Medulla oblongata (tissue), 1 donor: ENCODE measurements at regions not wholly inside any gene's neighbourhood (a gene's known extent, or its start where the extent isn't known, plus 50 kb on each side); places are given as distances from the start of the nearest gene placed in this dataset.
A peak's percentile ranks its signal among the peaks of the same experiment; 100 is the strongest.

Experiments used
- DNase-seq: peaks from one replicate; pipeline ENCODE4 v3.0.0-alpha.2; 2015; ENCODE audit errors: extremely low spot score

DNA sequence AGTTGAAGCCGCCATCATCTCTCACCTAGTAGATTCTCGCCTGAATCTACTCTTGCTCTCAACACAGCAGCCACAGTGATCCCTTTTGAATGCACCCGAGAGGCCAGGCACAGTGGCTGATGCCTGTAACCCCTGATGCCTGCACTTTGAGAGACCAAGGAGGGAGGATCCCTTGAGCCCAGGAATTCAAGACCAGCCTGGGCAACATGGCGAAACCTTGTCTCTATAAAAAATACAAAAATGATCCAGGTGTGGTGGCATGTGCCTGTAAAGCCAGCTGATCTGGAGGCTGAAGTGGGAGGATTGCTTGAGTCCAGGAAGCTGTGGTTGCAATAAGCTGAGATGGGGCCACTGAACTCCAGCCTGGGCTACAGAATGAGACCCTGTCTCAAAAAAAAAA lies 60.3 kb upstream of the EML4 start:
- no peak for DNase-seq

DNA sequence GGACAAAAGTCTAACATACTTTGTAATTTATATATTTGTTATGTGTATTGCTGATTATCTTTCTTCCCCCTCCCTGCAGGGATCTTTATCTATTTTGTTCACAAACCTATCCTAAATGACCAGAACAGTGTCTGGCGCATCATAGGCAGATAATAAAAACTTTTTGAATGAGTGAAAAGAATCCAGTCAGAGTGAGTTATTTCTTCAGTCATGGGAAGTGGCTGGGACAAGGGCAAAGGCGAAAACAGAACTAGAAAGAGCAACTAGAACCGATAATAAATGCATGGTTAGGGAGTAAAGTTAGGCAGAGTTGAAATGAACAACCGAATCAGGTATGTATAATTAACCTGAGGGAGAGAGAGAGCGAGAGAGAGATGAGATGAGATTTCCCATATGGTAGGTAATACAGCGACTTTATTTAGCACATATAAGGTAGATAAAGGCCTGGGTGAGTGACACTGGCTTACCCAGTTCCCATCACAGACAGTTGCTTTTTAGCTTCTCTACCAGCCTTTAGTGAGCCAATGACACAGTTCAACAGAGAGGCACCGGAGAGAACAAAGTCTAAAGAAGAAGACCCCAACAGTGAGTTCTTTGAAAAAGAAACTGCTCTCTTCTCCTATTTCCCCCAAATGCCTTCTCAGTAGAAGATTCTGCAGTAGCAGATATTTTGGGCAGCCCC lies 59.1 kb upstream of the EML4 start:
- DNase-seq: no peak

DNA sequence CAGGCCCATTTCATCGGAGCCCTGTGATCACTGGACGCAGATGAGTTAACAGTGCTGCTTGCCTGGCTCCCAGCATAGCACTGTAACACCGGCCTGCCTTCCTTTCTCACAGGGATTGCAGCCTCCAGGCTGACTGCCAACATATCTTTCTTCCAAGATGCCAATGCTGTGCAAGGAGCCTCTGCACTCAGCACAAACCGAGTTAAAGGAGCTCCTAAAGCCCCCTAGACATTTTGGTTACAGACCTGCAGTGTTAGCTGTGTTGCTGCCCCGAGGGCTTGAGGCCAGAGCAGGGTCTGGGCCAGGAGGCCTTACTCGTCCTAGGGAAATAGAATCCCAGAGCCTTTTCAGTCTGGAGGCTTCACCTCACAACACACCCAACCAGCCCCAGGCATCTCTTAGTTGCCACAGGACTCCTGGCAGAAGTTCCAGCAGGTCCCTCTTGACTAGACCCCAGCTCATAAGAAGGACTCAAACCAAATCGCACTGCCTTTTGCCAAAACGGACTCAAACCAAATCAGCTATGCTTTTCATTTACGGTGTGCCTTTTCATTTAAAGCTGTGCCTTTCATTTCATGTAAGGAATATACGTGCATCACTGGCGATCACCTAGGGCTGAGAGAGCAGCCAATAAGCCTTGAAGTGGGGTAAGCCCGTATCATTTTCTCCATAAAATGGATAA lies 58.4 kb upstream of the EML4 start:
- no peak for DNase-seq

DNA sequence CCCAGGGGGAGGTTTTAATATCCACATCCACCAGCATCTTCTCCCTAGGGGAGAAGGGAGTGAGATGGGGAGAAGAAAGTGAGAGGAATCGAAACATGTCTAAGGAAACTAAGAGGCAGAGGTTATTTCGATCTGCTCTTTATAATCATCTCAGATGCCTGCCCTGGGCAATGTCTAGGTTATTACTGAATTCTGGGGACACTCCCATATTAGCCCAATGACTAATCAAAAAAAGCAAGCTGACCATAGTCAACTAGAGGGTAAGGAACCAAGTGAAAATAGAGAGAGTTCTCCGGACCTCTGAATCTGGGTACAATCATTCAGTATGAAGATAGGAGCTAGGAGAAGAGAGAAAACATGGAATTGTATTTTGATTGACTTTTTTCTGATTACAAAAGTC lies 56.7 kb upstream of the EML4 start:
- no peak for DNase-seq

DNA sequence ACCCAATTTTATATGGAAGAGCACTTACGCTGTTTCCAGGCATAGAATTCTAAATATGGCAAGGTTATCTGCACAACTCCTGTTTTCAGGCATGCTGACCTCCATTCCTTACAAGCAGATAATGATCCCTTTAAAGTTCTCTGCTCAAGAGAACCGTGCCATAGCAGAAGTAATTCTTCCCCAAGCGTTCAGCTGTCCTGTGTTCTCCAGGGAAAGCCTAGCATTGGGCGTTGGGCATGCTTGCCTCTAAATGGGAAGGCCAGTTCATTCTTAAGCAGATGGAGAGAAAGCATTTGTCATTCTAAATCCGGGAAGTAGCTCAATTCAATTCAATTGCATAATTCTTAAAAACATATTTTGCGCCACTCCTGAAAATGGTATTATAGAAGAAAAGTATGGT lies 55.7 kb upstream of the EML4 start:
- no peak for DNase-seq

DNA sequence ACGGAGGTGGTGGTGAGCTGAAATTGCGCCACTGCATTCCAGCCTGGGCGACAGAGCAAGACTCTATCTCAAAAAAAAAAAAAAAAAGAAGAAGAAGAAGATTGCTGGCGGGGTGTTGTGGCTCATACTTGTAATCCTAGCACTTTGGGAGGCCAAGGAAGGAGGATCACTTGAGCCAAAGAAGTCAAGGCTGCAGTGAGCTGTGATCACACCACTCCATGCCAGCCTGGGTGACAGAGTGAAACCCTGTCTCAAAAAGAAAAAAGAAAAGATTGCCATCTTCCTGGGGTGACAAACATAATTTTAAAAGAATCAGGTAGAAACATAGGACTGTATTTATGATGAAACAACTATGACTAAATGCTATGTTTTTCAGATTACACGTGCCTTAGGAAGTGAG lies 55.1 kb upstream of the EML4 start:
- DNase-seq: no peak

DNA sequence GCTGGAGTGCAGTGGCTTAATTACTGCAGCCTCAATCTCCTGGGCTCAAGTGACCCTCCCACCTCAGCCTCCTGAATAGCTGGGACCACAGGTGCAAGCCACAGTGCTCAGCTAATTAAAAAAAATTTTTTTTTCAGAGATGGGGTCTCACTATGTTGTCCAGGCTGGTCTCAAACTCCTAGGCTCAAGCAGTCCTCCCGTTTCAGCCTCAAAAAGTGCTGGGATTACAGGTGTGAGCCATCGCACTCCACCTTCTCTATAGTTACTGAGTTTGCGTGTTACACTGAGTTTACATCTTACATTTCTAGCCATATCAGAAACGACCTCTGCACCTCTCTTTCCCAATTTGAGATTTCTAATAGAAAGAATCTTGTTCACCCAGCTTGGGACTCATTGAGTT lies 53.6 kb upstream of the EML4 start:
- no peak for DNase-seq

DNA sequence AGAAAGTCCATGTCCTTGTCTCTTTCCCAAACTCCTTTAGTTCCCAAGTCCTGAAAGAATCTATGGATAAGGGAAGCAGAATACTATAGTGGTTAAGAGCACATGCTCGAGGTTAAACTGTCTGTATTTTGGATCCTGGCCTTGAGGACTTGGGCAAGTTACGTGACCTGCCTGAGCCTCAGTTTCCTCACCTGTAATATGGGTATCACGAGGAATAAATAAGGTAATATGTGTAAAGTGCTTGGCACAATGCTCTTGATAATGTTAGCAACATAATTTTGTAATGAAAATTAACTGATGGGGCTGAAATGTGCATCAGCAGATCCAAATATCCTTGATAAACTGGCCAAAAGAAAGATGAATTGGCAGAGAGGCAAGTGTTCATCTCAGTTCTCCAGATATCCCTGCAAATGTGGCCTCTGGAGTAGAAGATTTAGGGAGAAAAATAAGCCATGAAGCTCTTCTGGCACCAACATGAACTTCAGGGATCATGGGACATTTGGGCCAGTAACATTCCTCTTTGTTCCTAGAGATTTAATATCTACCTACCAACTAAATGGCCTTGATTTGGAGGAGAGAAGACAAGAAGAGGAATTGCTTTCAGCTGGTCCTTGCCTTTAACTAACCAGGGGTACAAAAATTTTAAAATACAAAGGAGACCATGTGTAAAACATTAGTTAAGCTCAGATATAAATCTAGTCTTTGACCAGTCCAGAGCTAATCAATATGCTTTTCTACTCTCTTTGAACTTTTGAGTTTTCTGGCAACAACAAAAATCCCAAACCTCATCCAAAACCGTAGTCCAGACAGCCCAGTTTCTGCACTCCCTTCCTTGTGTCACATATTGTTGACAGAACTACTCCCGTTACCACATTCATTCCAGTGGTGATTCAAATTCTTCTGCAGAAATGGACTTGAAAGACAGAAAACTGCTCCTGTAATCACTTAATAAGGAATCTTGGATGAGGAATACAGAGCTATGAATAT lies 52.7 kb upstream of the EML4 start:
- DNase-seq: no peak

DNA sequence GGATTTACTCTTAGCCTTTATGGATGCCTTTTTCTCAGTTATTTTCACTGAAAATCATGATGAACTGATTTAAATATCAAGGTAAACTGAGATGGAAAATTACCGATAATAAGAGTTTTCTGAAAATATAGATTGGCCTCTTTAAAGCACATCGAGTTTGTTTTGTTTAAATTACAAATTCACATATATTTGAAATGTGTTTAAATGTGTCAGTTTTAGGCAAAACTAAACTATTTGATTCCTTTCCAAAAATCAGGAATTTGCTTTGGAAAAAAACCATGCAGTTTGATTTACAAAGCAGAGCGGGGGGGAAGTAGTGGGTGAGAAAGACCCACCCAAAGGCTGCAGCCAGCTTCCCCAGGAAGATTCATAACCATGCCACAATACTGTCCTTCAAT lies 52.0 kb upstream of the EML4 start:
- no peak for DNase-seq

DNA sequence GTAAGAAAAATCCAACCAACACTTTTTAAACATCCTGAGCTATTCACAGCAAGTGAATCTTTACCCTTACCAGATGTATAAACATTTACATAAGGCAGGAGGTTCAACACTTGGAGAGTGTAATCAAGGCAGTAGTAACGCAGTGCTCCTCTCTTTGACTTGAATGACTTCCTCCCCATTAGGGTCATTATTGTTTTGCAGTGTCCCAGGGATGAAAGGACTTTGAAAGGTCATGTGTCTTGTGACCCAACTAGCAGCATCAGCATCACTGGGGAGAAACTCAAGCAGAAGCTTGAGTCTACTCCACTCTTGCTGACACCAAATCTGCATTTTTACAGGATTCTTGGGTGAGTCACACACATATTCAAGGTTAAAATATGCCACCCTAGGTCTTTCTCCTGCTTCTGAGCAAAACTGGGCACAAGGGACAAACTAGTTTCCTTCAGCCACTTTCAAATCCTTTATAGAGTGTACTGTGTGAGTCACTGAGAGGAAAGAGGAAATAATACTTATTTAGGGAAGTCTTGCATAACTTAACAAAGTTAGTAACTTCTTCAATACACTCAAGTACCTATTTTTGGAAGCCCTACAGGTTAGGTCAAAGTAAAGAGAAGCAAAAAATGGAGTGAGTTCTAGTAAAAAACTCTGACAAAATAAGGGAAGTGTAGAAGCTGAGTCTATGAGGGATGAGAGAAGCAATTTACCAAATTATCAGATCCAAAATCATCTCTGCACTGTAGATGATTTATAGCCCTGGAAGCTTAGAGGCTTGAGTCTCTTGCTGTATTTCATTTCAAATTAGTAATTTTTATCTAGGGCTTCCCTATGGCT lies 51.0 kb upstream of the EML4 start:
- peak; percentile 76 for DNase-seq

DNA sequence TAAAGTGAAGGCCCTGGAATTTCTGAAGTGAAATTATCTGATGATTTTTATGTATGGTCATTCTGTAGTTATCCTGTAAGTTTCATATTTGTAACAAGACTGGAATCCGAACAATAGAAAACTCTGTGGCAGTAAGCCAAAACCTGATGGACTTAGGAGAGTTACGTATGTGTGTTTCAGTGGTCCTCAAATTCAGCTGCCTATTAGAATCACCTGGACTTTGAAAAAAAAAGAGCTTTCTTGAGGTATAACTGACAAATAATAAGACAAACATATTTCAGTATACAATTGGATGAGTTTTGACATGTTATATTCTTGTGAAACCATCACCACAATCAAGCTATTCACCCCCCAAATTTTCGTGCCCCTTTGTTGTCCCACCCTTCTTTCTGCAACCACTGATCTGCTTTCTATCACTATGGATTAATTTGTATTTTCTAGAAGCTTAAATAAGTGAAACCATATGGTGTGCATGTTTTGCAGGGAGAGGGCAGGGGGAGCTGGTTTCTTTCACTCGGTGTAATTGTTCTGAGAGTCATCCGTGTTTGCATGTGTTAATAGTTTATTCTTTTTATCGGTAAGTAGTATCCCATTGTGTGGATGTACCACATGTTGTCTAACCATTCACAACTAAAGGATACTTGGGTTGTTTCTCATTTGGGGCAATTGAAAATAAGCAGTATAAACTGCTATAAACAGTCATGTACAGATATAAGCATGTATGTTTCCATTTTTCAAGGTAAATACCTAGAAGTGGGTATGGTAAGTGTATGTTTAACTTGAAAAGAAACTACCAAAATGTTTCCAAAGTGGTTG lies 50.2 kb upstream of the EML4 start:
- DNase-seq: no peak
